NCI-H2107 (cell line): ENCODE measurements at regions not wholly inside any gene's neighbourhood (a gene's known extent, or its start where the extent isn't known, plus 50 kb on each side); places are given as distances from the start of the nearest gene placed in this dataset.

Experiments used
- DNase-seq: peaks from one replicate; lab custom pipeline; 2025; lab: John Stamatoyannopoulos, UW

DNA sequence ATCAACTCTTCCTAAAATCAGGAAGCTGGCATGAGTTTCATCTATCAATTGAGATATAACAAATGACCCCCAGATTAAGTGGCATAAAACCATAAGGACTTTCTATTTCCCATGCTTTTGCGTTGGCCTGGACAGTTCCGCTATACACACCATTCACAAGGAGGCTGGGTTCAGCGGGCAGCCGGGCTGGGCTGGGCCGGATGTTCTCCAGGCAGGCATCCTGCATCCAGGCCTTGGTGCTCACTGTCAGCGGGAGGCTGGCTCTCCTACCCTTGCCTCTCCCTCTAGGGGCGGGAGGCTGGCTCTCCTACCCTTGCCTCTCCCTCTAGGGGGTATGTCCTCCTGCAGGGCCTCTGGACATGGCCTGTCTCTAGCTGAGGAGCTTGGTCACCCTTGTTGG, 266.0 kb upstream of the ARRDC4 start:
- no peak for DNase-seq

DNA sequence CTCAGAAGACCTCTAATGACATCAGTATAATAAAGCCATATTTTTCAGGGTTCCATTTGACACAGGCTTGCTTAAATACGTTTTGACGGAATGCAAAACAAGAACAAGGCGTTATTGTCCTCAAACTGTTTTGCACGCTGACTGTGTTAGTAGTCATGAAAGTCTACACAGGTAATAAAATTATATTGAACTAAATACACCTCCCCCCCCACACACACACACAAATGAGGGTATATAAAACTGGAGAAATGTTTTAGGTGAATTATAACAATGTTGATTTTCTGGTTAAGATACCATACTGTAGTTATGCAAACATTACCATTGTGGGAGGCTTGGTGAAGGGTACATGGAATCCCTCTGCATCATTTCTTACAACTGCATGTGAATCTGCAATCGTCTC, 257.1 kb upstream of the ARRDC4 start:
- DNase-seq: no peak

DNA sequence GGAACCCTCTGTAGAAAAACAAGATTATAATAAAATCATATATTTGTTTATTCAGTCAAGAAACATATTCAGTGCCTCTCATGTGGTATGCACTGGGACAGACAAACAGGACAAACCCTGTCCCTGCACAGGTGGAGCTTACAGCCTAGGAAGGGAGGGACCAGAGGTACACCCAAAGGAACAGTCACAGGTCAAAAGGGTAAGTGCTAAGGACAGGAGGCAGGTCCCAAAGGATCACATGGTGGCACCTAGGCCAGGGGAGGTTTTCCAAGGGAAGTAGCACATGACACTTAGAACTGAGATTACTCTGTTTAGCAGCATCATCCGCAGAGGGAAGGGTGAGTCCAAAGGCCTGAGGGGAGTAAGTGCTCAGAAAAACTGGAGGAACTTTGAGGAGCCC, 254.4 kb upstream of the ARRDC4 start:
- DNase-seq: no peak

DNA sequence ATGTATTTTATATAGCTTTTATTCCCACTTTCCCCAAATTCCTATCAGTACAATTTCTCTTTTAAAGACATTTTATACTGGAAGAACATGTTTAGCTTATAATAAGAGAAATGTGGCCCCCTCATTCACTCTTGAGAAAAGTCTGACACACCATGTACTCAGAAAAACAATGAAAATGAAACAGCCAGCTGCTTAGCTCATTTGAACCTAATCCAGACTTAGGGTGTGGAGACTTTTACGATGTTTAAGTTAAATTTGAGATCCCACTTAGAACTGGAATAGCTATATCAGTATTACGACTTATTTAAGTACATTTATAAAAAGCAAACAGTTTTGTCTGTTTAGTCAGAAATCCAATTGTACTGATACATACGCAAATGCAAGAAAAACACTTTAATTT, 252.3 kb upstream of the ARRDC4 start:
- no peak for DNase-seq

DNA sequence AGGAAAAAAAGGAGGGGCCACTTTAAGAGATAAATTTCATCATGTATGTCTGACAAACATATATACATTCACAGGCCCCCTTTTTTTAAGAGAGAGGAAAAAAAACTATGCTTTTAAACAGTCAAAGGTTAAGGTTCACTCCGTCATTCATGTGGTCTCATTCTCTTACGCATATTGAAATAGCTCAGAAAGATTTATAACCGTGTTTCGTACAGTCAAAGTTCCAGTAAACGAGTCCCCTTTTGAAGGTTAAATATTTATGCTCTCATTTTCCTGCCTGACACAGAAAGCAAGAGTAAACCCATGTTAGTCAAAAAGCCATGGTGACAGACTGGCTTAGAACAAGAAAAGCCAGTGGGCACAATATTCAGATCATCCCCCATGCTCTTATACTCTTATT, 248.0 kb upstream of the ARRDC4 start:
- no peak for DNase-seq

DNA sequence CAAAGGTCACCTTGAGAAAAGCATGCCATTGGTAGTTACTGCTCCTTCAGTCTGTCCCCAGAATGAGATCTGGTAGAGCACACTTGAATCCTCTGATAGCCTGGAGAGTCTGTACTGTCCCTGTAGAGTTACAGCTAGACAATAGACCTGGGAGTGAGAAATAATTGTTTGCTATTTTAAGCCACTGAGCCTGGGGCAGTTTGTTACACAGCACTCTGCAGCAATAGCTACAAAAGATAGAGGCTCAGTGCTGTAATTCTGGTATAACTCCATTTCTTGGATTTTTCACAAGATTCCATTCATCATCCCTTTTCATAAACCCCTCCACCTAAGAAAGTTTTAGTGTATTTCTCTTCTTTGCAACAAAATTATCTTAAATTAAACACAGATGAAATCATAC, 242.7 kb upstream of the ARRDC4 start:
- no peak for DNase-seq

DNA sequence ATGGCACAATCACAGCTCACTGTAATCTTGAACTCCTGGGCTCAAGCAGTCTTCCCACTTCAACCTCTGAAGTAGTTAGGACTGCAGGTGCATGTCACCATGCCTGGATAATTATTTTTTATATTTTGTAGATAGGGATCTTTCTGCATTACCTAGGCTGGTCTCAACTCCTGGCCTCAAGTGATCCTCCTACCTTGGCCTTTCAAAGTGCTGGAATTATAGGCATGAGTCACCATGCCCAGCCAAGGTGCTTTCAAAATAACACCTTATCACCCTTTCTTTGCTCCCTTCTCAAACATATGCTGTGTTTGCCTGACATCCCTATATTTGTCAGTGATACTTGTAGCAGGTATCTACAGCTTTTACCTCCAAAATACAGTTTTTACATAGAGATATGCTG, 242.0 kb upstream of the ARRDC4 start:
- DNase-seq: no peak

DNA sequence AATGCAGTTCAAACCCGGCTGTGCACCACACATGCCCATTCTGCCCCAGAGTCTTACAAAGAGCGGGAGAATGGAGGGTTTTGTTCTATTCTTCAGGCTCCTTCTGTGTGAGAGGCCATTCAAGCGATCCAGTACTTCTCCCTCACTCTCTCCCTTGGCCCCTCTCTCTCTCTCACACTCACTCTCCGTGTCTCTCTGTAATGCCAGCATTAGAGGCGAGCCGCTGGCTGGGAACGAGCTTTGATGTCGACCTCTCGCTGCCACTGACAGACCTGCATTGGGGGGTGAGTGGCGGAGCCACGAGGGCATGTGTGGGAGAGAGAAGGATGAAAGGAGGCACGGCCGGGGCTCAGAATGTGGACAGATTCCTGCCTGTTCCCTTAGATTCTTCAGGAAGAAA, 231.7 kb upstream of the ARRDC4 start:
- no peak for DNase-seq

DNA sequence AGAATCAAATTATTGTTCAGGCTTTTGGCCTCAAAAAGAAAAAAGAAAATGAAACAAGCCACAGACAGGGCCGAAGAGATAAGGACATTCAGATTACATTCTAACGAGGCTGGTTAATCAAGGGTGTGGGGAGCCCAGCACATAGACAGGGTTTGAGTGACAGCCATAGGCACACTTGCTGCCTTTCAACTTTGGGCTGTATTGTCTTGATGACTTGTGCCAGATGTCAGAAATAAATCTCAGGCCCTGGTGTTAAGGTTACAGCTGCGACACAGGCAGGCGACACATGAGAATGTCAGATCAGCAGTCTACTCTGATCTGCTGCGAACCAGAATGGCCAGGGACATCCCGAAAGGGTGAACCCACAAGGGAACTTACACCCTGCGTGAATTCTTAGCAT, 231.2 kb upstream of the ARRDC4 start:
- no peak for DNase-seq

DNA sequence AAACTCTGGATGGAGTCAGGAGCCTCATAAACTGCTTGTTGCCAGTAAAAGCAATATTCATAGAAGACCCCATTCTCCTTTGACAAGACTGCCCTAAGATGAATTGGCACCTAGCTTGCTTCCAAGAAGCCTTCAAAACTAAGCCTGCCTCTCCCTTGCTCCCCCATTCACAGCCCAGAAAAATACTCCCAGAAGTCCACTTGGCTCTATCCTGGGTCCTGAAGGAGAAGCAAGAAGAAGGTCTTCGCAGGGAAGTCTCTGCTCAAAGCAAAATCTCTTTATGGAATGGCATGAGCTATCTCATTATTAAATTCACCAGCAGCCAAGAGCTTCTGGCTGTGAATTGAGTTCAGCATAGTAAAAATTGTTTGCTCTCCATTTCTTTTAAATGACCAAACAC, 230.2 kb upstream of the ARRDC4 start:
- no peak for DNase-seq

DNA sequence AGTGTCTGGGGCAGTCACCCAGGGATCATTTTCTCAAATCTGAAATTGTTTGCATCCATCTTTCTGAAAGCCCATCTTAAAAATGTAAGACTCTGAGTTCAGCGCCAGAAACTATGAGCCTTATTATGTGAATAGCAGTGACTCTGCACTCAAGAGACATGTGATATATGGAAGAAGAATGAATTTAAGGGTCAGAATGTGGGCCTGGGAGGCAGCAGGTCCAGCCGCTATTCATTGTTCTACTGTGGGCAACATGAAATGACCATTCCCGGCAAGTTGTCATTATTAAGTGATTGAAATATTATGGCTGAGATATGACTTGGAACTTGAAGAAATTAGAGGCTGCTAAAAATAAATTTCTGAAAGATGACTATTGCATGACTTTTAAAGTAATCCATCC, 228.6 kb upstream of the ARRDC4 start:
- DNase-seq: no peak

DNA sequence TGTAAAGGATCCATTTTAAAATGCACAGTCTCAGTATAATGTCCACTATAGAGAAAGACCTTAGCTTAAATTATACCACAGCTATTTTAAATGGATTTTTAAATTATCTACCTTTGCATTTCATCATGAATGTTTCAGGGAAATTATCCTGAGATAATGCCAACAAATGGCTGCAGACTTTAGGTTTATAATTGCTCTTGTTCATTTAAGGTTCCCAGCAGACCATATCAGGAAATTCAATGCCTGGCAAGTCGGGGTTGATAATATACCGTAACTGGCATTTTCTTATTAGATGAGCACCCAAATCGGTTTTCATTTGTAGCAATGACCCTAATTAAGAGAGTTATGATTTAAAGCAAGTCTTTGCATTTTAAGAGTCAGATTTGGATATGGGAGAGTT, 227.1 kb upstream of the ARRDC4 start:
- DNase-seq: no peak

DNA sequence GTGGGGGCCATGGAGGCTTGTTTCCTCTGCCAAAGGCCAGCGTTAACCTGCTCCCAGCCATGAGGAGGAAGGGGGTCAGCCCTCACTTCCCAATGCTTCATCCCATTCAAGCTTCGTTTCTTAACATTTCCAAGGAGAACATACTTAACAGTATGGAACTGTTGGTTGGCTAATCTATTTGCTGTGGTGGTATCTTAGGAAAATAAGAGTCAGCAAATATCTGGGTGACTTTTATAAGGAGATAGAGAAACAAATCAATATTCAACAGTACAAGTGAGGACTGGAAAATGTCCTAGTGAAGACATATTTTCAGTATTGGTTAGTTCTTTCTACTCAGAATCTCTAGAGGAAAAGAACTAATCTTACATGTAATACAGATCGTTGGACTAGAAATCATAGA, 223.8 kb upstream of the ARRDC4 start:
- no peak for DNase-seq

DNA sequence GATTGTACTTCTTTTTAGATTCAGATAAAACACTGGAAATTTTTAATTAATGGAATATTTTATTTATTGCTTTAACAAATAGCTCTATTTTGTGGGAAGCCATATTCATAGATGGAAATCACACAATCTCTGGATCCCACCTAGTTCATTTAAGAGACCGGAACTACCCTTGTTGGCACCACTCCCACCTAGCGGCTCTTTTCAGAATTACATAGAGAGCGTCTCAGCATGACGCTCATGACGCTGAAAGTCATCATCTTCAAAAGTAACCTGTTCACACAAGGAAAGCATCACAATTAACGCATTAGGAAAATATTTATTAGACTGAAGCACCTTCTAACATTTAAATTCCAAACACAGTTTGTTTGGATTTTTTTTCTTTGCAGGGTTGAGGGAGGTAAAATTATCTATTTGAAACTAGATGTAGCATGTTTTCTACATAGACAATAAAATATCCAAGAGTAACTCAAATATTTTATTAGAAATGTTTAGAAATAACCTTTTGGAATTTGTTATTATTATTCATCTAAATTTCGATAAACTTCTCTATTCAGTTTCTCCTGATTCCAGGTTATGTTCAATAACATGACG, 214.9 kb upstream of the ARRDC4 start:
- no peak for DNase-seq

DNA sequence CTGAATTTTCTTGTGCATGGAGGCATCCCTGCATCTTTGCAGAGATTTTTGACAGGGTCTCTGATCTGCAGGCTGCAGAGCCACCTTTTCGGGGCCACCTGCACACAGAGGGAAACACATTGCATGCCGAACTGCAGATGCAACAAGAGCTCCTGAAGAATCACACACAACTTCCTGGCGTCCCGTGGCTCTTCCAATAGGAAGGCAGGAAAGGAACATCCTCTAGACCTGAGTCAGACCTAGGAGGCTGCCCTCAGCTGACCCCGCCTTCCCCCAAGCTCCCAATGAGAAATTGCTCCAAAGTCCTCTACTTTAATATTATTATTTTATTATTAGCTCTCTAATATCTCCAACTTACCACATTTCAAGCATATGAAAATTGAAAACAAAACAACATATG, 213.2 kb upstream of the ARRDC4 start:
- DNase-seq: no peak

DNA sequence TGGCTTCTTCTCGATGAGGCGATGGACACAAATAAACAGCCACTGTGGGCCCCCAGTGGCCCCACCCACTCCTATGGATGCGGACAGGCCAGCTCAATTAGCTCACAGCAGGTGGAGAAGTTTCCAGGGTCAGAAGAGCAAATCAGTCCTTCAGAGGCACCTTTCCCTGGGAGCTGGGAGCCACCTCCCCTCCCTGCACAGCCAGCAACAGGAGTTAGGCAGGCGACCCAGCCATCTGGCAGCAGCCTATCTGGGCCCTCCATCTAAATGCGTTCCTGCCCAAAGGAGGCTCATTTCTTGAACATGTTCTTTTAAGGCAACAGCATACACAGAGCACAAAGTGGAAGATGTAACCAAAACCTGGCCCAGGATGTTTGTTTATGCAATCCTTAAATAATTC, 211.9 kb upstream of the ARRDC4 start:
- no peak for DNase-seq

DNA sequence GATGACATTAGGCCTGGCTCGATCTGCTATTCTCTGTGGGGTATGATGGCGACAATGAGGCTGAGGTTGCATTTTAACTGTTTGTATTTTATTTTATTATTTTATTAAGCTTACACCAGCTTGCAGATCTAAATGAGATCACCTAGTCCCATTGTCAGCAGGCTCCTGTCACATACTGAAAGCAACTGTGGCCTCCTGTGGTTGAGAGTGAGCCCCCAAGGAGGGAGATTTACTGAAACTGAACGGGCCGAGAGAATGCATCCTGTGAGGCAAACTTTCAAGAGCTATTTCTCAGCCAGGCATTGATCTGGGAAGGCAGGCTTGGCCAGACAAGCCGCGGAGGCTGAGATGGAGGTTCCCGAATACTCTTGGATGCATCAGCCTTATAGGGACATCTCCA, 210.4 kb upstream of the ARRDC4 start:
- no peak for DNase-seq

DNA sequence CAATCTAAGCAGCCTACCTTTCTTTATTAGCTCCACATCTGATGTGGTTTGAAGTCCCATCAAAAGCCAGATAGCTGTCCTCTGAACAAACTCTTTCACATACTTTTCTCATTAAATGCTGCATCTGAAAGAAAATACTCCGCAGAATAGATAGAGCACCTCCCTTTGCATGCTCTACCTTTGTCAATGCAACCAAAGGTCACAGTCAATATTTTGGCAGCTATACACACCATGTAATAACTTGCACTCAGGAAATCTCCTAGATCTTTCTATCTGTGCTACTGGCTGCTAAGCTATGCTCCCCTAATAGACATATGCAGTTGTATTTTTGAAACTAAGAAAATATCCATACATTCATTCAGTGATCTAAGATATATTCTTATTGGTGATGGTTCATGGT, 204.8 kb upstream of the ARRDC4 start:
- no peak for DNase-seq

DNA sequence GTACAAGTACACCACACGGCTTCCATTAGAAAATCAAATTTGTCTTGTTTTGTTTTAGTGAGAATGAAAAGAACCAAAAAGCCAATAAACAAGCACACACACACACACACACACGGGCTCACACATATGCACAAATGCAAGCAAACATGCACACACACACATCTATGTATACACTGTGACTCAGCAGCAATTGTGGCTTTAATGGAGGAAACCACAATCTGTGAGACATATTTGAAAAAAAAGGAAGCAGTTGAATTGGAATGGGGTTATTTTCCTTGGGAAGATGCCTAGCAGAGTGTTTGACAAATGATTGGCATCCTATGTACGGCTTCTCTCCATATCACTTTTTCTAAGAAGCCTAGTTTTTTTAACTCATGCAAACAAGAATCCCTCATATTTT, 201.1 kb upstream of the ARRDC4 start:
- DNase-seq: no peak

DNA sequence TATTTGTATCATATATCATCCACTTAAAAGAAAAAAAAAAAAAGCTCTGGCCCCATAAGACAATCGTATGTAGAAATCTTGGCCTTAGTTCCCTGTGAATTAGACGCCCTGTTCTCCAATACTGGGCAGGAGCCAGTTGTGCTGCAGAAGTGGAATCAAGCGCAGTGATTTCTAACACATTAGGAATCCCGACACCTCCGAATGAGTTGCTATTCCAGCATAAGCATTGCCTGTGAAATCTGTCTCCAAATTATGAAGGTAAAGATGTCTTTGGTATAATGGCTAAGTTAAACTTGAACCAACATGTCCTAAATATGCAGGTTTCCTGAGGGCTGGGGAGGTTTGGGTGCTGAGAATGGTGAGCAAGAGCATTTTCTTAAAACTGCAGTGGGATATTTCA, 199.4 kb upstream of the ARRDC4 start:
- DNase-seq: no peak

DNA sequence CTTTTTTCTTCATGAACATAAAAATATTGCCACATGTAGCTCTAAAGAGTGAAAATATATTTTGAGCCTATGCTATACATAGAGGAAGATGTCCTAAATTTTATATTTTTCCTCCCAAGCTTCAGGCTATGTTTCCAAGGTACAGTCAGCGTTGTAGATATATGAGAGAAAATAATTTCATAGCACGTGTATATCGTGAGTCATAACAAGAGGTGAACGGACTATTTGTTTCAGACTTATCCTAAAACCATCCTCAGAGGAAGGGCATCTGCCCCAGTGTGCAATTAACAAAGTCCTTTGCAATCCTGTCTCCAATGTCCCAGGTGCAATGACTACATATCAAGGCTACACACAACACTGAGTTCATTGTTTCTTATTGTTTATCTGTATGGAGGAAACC, 177.3 kb upstream of the ARRDC4 start:
- DNase-seq: no peak

DNA sequence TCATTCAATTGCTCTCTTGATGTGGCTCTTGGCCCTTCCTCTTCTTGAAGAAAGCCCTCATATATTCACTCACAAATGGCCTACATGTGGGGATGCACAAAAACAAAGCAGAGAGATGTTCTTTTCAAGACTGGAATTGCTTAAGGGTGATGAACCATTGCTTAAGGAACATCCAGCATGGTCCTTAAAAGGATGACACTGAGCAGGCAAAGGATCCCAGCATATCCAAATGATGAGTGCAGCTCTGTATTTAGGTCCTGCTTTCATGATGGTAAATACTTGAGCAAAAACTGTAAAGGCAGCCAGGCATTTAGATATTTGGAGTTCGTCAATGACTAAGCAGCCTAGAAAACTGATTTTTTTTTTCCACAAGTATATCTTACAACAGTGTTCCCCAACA, 173.8 kb upstream of the ARRDC4 start:
- no peak for DNase-seq

DNA sequence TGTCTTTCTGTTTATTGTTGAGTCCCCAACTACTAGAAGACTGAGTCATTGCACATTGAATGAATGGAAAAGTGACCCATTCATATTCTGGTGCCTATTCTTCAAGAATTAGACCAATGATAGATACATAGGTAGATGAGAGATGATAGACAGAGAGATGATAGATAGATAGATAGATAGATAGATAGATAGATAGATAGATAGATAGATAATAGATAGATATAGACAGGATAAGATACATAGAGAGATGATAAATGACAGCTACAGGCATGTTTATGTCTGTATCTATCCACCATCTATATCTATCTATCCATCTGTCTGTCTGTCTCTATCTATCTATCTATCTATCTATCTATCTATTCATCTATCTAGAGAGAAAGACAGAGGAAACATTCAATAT, 170.3 kb upstream of the ARRDC4 start:
- no peak for DNase-seq

DNA sequence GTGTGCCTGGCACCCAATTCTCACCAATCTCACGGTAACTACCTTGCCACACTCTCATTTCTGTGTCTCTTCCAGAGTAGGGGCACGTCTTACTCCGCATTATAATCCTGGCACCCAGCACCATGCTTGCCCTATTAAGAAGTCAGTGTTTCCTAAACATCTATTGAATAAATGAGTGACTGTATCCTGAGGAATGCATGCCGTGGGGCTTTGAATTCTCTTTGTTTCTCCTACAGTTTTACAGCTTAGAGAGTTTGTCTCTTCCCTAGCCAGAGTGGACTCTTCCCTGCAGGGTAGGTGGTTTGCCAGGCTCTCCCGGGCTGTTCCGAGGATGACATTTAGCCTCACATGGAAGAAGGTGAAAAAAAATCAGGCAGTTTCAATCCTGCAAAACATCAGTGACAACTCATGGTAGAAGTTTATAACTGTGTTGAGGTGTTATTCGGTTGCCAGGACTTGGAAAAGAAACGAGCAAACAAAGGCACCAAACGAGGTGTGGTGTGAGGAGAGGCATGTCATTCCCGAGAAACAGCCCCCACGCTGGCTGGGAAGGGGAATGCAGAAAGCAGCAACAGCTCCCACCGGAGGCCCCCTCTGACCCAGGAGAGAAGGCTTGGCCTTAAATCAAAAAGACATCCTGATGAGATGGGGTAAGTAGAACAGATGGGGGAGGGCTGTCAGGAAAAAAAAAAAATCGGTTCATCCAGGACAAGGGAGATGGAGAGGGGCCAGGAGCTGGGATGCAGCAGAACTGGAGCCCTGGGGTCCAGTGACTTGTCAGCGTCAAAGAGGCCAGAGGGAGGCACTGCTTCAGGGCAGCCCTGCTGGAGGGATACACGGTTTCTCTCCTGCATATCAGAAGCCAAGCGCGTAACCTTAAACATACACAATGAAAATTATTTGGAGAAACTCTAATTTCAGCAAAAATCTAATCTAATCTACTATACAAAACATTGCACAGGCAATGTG, 168.4 kb upstream of the ARRDC4 start:
- DNase-seq: no peak
